Keratinocyte (primary cell): ENCODE measurements at regions not wholly inside any gene's neighbourhood (a gene's known extent, or its start where the extent isn't known, plus 50 kb on each side); places are given as distances from the start of the nearest gene placed in this dataset.

ENCODE experiments used
- EZH2 ChIP-seq: IDR thresholded peaks from one replicate; pipeline ENCODE4 v1.6.1; 2012; ENCODE audit warnings: inconsistent platforms, mild to moderate bottlenecking, low read length, moderate library complexity
- TF ChIP-seq, protein P1 (sequence below), 3 experiments: IDR thresholded peaks in 1 of 3; conservative IDR thresholded peaks in 1 of 3; optimal IDR thresholded peaks in 1 of 3; 2 replicates in 2 of 3; 3 replicates in 1 of 3; pipeline versions ENCODE3 to v1.5.1; 2011; ENCODE audit warnings: low read length in 3 of 3, mild to moderate bottlenecking in 3 of 3, moderate library complexity in 2 of 3, control low read depth in 1 of 3, inconsistent platforms in 1 of 3; ENCODE audit not compliant: insufficient read depth in 2 of 3; ENCODE audit errors: extremely low read depth in 1 of 3

DNA sequence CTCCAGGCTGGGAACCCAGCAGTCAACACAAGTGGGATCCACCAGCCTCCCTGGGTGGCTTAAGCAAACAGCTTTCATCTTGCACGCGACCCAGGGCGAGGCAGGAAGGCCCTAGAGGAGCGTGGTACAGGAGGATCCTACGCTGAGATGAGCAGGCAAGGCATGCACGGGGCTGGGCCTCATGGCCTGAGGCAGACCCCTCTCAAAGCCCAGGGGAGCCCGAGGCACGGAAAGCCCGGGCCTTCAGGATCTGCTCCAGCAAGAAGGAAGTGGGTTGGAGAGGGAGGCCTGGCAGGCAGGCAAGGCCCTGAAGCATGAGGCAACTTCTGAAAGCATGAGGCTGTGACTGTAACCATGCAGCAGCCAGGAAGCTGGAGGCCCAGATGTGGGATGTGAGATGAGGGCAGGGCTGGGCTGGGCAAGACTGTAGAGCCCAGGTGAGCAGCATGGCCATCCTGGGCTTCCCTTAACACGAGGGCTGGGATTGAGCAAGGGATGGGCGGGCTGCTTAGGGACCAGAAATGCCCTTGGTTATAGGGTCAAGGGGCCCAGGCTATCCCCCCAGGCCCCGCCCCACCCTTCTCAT is 338.7 kb downstream of the C16orf95 start:
- no peak for TF ChIP-seq EZH2
- TF ChIP-seq, protein P1, sequence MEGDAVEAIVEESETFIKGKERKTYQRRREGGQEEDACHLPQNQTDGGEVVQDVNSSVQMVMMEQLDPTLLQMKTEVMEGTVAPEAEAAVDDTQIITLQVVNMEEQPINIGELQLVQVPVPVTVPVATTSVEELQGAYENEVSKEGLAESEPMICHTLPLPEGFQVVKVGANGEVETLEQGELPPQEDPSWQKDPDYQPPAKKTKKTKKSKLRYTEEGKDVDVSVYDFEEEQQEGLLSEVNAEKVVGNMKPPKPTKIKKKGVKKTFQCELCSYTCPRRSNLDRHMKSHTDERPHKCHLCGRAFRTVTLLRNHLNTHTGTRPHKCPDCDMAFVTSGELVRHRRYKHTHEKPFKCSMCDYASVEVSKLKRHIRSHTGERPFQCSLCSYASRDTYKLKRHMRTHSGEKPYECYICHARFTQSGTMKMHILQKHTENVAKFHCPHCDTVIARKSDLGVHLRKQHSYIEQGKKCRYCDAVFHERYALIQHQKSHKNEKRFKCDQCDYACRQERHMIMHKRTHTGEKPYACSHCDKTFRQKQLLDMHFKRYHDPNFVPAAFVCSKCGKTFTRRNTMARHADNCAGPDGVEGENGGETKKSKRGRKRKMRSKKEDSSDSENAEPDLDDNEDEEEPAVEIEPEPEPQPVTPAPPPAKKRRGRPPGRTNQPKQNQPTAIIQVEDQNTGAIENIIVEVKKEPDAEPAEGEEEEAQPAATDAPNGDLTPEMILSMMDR (optimal IDR thresholded peaks at IDR 0.05 in 1 of 3, IDR thresholded peaks at IDR 0.05 in 1 of 3, conservative IDR thresholded peaks at IDR 0.05 in 1 of 3; ENCODE audit: extremely low read depth in 1 of 3, insufficient read depth in 2 of 3, low read length in 3 of 3), result no peak
